ENCODE measurements at regions not wholly inside any gene's neighbourhood (a gene's known extent, or its start where the extent isn't known, plus 50 kb on each side); places are given as distances from the start of the nearest gene placed in this dataset.

DNA sequence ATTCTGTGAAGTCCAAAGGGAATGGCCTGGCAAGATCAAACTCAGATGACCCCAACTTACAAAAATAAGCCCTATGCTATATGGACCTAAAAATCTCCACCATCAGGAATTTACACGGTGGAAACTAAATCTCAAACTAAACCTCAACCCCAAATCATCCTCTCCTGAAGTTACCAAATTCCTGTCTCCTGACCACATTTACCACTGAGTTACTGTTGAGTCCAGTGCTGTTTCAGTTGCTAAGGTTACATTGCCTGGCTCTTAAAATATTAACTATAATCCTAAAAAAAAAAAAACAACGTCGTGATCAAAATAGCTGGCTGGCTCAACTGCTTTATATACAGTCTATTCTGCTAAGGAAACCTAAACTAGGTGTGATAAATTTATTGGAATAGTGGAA, 315.2 kb upstream of the SLIT2 start:
- Histone ChIP-seq H3K9ac (ENCODE audit: control insufficient read depth, insufficient read depth, low read length) (no peak overlapping the region), H2AFZ (ENCODE audit: control insufficient read depth, low read depth, low read length) (no peak overlapping the region), H3K4me2 (ENCODE audit: control insufficient read depth, insufficient read depth) (no peak overlapping the region), H4K20me1 (ENCODE audit: control insufficient read depth, insufficient read depth) (no peaks in the 10 kb centered on the region), H3K4me3 (no peak overlapping the region), H3K27me3 (replicated peaks in 1 of 2; ENCODE audit: control insufficient read depth in 2 of 2, insufficient read depth in 2 of 2, low read length in 1 of 2) (no peaks in the 10 kb centered on the region), H3K9me3 (replicated peaks; ENCODE audit: control insufficient read depth, insufficient read depth, low read length) (no peaks in the 10 kb centered on the region), H3K36me3 (ENCODE audit: control insufficient read depth in 2 of 2, insufficient read depth in 2 of 2, low read length in 1 of 2) (no peaks in the 10 kb centered on the region), H3K79me2 (ENCODE audit: control insufficient read depth, insufficient read depth, low read length) (no peaks in the 10 kb centered on the region), H3K27ac (ENCODE audit: control insufficient read depth, insufficient read depth) (no peak overlapping the region), H3K4me1 (ENCODE audit: control insufficient read depth, insufficient read depth, low read length) (no peaks in the 10 kb centered on the region)
- SMC1A ChIA-PET (ENCODE audit: uncharacterized antibody, unreplicated experiment), result no interaction called here
- TF ChIP-seq ATF7 (IDR thresholded peaks at IDR 0.05; ENCODE audit: low read depth) (no peak), SMC3 (IDR thresholded peaks at IDR 0.05; ENCODE audit: borderline replicate concordance, low read length) (no peak), LARP7 (IDR thresholded peaks at IDR 0.05) (no peak), IKZF2 (IDR thresholded peaks at IDR 0.05) (no peak), RELA (IDR thresholded peaks at IDR 0.05; ENCODE audit: borderline replicate concordance, partially characterized antibody) (no peak)
- TF ChIP-seq, protein P1, sequence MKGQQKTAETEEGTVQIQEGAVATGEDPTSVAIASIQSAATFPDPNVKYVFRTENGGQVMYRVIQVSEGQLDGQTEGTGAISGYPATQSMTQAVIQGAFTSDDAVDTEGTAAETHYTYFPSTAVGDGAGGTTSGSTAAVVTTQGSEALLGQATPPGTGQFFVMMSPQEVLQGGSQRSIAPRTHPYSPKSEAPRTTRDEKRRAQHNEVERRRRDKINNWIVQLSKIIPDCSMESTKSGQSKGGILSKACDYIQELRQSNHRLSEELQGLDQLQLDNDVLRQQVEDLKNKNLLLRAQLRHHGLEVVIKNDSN (IDR thresholded peaks at IDR 0.05; ENCODE audit: borderline replicate concordance, extremely low read length, insufficient read depth, low read depth, low read length), result no peak
- TF ChIP-seq, protein P2, sequence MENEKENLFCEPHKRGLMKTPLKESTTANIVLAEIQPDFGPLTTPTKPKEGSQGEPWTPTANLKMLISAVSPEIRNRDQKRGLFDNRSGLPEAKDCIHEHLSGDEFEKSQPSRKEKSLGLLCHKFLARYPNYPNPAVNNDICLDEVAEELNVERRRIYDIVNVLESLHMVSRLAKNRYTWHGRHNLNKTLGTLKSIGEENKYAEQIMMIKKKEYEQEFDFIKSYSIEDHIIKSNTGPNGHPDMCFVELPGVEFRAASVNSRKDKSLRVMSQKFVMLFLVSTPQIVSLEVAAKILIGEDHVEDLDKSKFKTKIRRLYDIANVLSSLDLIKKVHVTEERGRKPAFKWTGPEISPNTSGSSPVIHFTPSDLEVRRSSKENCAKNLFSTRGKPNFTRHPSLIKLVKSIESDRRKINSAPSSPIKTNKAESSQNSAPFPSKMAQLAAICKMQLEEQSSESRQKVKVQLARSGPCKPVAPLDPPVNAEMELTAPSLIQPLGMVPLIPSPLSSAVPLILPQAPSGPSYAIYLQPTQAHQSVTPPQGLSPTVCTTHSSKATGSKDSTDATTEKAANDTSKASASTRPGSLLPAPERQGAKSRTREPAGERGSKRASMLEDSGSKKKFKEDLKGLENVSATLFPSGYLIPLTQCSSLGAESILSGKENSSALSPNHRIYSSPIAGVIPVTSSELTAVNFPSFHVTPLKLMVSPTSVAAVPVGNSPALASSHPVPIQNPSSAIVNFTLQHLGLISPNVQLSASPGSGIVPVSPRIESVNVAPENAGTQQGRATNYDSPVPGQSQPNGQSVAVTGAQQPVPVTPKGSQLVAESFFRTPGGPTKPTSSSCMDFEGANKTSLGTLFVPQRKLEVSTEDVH (IDR thresholded peaks at IDR 0.05; ENCODE audit: low read depth, partially characterized antibody), result no peak
- TF ChIP-seq, protein P3, sequence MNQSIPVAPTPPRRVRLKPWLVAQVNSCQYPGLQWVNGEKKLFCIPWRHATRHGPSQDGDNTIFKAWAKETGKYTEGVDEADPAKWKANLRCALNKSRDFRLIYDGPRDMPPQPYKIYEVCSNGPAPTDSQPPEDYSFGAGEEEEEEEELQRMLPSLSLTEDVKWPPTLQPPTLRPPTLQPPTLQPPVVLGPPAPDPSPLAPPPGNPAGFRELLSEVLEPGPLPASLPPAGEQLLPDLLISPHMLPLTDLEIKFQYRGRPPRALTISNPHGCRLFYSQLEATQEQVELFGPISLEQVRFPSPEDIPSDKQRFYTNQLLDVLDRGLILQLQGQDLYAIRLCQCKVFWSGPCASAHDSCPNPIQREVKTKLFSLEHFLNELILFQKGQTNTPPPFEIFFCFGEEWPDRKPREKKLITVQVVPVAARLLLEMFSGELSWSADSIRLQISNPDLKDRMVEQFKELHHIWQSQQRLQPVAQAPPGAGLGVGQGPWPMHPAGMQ (IDR thresholded peaks at IDR 0.05; ENCODE audit: borderline replicate concordance), result no peak
- BruUV-seq (replicated peaks), result no TSS peak
- RAD21 ChIA-PET (ENCODE audit: unreplicated experiment), result no interaction called here
- CTCF ChIA-PET, result no interaction called here
- DNase-seq (ENCODE audit: low read depth, low spot score) (no peak), ATAC-seq (no peak), FAIRE-seq (no peak)
- intact Hi-C loops (cut with micrococcal nuclease; ENCODE audit: unreplicated experiment), result no loop called here
- 26% methylated on average over 3 of the region's 3 CpGs for WGBS (ENCODE audit: insufficient coverage, insufficient replicate concordance, low lambda C conversion rate, missing lambda C conversion rate)
- in situ Hi-C loops (cut with MboI), result no loop called here
- POLR2A ChIA-PET, result no interaction called here

Data from GM12878 (cell line).